ENCODE measurements at regions not wholly inside any gene's neighbourhood (a gene's known extent, or its start where the extent isn't known, plus 50 kb on each side); places are given as distances from the start of the nearest gene placed in this dataset.

DNA sequence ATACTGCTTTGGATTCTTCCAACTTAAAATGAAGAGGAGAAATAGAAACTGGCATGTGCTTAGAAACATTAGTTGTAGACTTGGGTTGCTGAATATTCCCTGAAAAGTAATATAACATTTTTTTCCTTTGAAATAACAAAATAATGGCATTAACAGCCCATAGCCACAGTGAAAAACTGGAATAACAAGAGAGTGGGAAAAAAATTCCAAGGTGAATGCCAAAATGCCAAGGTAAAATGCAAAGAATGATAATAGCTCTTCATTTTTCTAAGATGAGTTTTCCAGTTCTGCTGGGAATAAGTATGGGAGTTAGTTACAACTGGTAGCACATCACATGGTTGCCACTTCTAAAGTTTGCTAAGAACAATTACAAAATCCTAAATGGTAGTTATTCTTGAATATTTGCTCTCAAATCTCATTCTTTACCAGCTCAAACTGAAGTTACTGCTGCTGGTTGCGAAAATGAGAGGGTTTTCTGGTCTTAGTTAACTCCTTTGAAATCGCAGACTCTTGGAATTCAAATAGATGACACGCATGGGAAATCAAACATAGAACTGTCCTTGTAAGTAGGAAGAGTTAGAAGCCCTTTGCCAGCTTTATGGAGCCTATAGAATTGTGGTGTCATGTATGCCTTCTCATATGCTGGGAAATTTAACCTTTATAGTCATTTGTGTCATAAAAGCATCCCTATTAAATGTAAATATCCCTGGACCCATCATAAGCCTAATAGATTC lies 165.0 kb upstream of the DCN start:
- DNase-seq (ENCODE audit: low spot score), result no peak
- TF ChIP-seq, protein P1, sequence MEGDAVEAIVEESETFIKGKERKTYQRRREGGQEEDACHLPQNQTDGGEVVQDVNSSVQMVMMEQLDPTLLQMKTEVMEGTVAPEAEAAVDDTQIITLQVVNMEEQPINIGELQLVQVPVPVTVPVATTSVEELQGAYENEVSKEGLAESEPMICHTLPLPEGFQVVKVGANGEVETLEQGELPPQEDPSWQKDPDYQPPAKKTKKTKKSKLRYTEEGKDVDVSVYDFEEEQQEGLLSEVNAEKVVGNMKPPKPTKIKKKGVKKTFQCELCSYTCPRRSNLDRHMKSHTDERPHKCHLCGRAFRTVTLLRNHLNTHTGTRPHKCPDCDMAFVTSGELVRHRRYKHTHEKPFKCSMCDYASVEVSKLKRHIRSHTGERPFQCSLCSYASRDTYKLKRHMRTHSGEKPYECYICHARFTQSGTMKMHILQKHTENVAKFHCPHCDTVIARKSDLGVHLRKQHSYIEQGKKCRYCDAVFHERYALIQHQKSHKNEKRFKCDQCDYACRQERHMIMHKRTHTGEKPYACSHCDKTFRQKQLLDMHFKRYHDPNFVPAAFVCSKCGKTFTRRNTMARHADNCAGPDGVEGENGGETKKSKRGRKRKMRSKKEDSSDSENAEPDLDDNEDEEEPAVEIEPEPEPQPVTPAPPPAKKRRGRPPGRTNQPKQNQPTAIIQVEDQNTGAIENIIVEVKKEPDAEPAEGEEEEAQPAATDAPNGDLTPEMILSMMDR (conservative IDR thresholded peaks at IDR 0.05; ENCODE audit: low read depth), result no peak
- H3K27ac ChIP-seq, result no peak overlapping the region
- CTCF ChIA-PET, result no interaction called here
- POLR2A ChIA-PET (ENCODE audit: low non-redundant PET), result no interaction called here

DNA sequence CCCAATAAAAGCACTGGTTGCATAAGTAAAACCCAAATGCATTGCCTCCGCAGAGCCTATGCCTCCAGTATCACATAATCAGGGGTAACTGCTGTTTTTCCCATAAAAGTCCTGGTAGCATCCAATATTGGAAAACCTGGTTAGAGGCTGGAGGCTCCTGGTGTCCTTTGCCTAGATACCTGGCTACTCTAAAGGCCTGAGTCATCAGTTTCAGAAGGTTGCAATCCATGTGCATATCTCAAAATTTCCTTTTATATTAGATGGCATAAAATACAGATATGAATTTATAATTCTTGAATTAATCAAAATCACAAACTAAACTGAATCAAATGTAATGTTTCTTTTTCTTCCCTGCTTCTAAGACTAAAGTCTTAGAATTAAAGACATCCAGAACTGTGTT lies 164.2 kb upstream of the DCN start:
- POLR2A ChIA-PET (ENCODE audit: low non-redundant PET), result no interaction called here
- CTCF ChIA-PET, result interaction anchor here (0.8 kb wide), 1 partner anchor 20 kb away, joined by 3 read pairs; no protein-coding TSS in a partner anchor
- H3K27ac ChIP-seq, result no peak overlapping the region
- no peak for DNase-seq (ENCODE audit: low spot score)
- TF ChIP-seq, protein P1 (conservative IDR thresholded peaks at IDR 0.05; ENCODE audit: low read depth), result no peak

DNA sequence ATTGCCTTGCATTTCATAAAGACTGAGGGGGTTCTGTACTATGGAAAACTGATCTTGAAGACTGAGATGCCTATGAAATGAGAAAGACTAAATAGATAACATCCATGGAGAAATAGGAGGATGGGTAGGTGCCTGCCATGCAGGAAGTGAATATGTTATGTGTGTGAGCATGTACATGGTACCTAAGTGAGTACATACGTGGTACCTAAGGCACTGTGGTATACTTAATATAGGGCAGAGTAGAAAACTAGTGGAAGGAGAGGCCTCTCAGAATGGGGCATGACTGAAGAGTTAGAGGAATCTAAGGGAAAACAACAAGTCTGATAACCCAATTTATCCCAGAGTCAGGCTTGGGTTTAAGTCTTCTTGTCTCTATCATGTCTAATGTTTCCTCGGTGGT lies 161.8 kb upstream of the DCN start:
- no peak overlapping the region for H3K27ac ChIP-seq
- TF ChIP-seq, protein P1 (conservative IDR thresholded peaks at IDR 0.05; ENCODE audit: low read depth), result no peak
- DNase-seq (ENCODE audit: low spot score), result no peak
- ChIA-PET POLR2A (ENCODE audit: low non-redundant PET) (no interaction called here), CTCF (no interaction called here)

DNA sequence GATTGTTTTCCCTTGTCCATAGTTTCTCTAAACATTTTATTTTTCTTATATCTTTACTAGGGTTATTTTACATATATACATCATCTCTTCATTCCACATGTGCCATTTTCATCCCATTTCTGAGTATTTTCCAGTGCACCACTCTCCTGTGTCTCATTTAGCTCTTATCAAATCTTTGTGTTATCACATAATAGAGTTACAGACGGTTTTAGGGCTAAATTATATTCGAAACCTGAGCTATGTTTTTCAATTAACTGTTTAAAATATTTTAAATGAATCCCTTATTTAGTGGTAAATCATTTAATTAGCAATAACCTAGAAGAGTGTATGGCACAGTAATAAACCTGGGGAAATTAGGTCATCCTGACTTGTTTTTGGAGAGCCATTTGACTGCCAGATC lies 160.4 kb upstream of the DCN start:
- TF ChIP-seq, protein P1 (conservative IDR thresholded peaks at IDR 0.05; ENCODE audit: low read depth), result no peak
- POLR2A ChIA-PET (ENCODE audit: low non-redundant PET), result no interaction called here
- DNase-seq (ENCODE audit: low spot score), result no peak
- no peak overlapping the region for H3K27ac ChIP-seq
- CTCF ChIA-PET, result interaction anchor here (0.6 kb wide), 1 partner anchor 365 kb away, joined by 3 read pairs; no protein-coding TSS in a partner anchor

DNA sequence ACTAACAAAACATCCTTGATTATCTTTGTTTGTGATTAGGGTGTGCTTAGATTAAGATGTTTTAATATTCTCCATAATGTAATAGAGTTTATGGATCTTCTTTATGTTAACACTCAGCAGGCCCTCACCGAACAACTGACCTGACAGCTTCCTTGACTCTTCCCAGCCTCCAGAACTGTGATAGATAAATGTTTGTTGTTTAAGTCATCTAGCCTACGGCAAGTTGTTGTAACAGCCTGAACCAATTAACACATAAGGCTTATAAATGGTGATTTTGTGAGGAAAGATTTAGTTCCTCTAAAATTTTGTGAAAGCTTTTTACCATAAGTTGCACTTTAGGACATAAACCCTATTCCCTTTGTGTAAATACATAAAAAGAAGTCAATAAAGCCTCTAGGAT lies 156.5 kb upstream of the DCN start:
- no peak for DNase-seq (ENCODE audit: low spot score)
- TF ChIP-seq, protein P1 (conservative IDR thresholded peaks at IDR 0.05; ENCODE audit: low read depth), result no peak
- ChIA-PET POLR2A (ENCODE audit: low non-redundant PET) (no interaction called here), CTCF (interaction anchor here (1.2 kb wide), 1 partner anchor 12 kb away, joined by 7 read pairs; no protein-coding TSS in a partner anchor)
- no peak overlapping the region for H3K27ac ChIP-seq

DNA sequence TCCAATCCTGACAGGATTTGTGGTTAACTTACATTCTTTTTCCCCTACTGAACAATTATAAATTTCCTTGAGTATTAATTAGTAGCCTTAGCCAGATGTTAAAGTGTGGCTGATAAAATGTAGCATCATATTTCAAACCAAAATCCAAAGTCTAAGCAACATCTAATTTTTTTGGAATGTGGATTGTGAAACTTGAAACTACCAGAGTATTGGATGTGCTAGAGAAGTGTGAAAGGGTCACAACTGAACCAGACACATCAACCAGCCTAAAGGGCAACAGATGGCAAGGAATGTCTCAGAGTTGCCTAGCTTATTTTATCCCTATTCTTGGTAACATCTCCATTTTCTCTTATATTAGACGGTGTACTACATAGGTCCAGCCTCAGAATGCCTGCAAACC lies 153.1 kb upstream of the DCN start:
- ChIA-PET POLR2A (ENCODE audit: low non-redundant PET) (no interaction called here), CTCF (interaction anchor here (0.6 kb wide), 1 partner anchor 993 kb away, joined by 4 read pairs; no protein-coding TSS in a partner anchor)
- TF ChIP-seq, protein P1 (conservative IDR thresholded peaks at IDR 0.05; ENCODE audit: low read depth), result no peak
- DNase-seq (ENCODE audit: low spot score), result no peak
- H3K27ac ChIP-seq, result no peak overlapping the region

Measured in RWPE1 (cell line).